ENCODE measurements at regions not wholly inside any gene's neighbourhood (a gene's known extent, or its start where the extent isn't known, plus 50 kb on each side); places are given as distances from the start of the nearest gene placed in this dataset.
"Not testable (repeated sequence)": the region's sequence is repeated elsewhere in the genome, so short reads cannot be mapped to it uniquely, and the experiment has no call there.

DNA sequence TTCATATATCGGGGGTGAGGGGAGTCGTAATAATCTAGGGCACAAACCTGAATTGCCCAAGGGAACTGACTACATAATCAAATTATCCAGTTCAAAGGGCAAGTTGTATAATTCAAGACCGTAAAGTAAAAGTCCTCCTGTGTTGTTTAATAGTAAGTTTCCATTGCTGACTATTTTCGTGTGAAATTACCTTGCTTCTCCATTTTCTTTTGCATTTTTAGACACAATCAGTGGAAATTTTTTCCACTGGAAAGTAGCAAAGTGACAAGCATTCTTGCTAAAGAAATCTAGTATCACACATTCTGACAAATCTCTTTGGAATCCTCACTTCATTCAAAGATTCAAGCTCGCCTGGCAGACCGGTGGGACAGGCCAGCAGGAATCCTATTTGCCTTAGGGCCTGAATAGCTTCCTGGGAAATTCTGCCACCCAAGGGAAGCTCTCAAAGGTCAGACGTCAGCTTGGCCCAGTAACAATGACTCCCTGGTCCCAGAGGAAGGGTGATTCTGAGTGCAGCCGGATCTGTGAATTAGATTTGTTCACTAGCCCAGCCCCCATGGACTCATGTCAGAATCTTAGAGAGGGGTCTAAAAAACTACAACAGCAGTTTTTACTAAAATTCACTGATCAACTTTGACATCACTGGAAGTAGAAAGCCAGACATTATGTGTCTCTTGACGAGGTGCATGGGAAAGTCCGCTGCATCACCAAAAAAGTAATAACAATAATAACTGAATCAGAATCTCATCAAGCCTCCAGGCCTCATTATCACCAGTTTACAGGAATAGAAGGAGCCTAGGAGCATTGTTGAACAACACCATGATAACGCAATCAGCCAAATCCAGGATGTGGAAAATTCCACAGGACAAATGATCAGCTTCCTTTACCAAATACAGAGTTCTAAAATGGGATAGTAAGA, 161.0 kb downstream of the SKIDA1 start:
- no peak for DNase-seq (ENCODE audit: low read depth)

DNA sequence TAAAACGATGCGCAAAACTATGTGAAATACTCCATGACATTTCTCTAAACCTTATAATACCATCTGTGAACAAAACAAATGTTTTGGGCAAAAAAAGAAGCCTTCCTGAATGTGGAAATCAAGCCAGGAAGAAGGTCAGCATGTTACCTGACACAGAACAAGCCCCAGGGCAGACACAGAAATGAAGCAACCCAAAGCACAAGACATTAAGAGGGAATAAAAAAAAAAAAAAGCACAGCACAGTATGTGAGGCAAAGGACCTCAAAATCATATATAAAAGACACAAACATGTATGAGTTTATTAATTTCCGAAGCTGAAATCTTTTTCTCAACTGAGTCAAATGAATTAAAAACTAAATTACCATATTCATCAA, 161.8 kb downstream of the SKIDA1 start:
- no peak for DNase-seq (ENCODE audit: low read depth)

DNA sequence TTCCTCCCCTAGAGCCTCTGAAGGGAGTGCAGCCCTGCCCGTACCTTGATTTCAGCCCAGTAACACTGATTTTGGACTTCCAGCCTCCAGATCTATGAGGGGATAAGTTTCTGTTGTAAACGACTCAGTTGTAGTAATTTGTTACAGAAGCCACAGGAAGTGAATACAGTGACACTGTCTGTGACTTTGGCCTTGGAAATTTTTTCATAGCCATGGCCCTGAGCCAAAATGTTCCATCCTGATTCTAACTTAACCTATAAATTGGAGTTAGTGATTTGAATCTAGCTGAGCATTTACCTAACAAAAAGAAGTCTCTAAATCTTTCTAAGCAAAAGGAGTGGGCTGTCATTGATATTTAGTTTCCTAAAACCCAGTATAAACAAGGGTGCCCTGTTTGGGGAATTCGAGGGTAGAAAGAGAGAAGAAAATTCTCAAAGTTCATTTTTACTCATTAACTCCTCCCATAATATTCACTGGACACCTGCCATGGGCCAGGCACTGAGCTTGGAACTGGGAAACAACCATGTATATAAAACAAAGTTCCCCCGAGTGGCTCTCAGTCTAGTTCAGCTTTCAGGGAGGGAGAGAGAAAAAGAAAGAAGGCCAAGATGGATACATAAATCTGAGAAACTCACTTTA, 162.3 kb downstream of the SKIDA1 start:
- no peak for DNase-seq (ENCODE audit: low read depth)

DNA sequence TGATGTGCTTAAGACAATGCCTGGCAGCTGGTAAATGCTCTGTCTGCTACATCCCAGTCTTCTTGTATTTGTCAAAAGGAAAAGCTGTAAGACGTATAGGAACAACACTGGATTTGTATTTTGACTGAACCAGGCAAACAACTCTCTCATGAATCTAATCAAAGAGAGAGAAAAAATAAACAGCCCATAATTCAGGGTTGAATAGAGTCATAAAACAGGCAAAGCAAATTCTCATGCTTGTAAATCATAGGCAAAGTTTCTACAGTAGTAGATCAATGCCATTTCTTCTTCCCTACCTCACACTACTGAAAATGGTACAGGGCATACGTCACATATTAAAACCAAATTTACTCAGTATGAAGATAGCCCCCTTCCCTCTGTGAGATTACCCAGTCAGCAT, 166.3 kb downstream of the SKIDA1 start:
- DNase-seq (ENCODE audit: low read depth) = no peak

DNA sequence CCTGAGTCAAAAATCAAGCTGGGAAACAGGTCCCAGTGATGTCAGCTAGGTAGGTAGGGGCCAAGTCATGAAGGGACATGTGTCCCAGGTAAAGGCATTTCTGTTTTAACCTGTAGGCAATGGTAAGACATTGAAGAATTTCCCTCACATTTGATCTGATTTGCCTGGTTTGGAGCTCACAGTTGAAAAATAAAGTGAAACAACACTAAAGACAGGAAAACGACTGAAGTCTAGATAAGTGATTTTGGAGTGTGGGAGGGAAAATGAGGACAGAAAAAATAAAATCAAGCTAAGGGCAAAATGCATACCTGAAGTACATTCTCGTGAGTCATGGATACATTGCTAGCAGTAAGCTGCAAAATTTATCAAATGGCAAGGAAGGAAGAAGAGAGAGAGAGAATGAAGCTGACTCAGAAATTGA, 169.9 kb downstream of the SKIDA1 start:
- no peak for DNase-seq (ENCODE audit: low read depth)

DNA sequence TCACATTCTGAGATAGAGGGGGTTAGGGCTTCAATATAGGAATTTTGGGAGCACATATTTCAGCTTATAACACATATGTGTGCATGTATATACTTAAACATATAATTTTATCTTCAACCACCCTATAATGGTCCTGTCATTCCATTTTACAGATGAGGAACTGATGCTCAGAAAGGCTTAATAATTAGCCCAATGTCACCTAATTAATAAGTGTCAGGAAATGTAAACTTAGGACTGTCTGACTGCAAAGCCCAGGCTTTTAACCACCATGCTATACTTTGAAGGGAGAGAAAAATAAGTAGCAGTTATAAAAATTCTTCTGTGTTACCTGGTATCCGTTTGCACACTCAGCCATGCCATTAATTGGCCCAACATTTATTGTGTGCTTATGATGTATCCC, 172.6 kb downstream of the SKIDA1 start:
- DNase-seq (ENCODE audit: low read depth) = no peak

DNA sequence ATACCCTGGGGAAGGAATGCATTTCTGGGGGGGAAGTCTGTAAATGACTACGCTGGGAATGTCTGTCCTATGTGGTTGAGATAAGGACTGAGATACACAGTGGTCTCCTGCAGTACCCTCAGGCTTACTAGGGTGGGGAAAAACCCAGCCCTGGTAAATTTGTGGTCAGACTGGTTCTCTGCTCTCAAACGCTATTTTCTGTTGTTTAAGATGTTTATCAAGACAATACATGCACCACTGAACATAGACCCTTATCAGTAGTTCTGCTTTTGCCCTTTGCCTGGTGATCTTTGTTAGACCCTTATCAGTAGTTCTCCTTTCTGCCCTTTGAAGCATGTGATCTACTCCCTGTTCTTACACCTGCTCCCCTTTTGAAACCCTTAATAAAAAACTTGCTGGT, 173.9 kb downstream of the SKIDA1 start:
- DNase-seq (ENCODE audit: low read depth) = not testable (repeated sequence)

DNA sequence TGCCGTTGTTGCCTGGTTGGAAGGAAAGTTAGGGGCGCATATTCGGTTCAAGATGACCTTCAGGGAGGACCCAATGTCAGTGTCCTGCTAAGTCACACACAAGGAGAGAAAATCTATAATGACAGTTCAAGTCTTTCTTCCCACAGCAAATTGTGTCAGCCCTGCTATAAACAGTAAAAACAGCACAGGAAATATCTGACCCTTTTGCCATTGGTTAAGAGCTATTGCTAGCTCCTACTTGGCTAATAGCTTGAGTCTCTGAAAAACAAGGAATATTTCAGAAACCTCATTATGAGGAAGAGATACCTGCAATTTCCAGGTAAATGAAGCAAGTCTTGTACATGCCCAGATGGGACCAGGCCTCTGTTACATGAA, 175.6 kb downstream of the SKIDA1 start:
- no peak for DNase-seq (ENCODE audit: low read depth)

DNA sequence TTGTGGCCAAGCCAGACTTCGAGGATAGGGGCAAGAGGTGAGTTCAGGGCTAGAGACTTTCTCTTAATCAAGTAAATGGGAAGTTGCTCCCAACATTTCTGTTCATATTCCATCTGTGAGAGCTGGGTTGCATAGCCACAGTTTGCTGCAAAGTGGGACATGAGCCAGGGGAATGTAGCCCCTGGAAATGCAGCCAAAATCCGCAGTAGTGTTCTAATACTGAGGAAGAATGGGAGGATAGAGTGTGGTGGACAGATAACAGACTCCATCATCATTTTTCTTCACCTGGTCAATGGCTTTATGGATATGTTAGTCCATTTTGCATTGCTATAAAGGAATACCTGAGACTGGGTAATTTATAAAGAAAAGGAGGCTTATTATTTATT, 177.7 kb downstream of the SKIDA1 start:
- no peak for DNase-seq (ENCODE audit: low read depth)

DNA sequence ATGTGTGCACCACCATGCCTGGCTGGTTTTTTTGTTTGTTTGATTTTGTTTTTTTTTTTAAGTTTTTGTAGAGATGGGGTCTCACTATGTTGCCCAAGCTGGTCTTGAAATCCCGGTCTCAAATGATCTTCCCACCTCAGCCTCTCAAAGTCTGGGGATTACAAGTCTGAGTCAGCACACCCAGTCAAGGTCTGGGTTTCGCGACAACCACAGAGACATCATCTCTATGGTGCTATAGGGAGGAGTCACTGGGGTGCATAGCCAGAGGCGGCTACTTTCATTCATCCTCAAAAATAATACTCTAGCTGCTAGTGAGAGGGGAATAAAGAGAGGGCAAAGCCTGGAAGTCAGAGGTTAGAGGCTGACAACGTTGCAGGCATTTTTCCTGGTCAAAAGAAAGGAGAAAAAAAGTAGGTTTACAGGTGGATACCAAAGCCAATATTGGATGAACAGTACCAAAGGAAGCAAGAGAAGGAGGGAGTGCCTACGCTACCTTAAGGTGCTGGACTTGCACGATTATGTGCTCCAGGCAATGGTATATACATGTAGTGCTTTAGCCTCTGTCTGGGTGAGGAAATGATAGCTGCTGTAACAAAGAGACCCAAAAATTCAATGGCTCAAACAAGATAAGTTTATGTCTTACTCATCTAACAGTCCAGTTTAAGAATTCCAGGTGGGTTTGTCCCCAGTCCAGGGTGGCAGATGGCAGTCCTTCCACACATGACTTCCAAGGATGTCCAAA, 178.3 kb downstream of the SKIDA1 start:
- DNase-seq (ENCODE audit: low read depth) = no peak

DNA sequence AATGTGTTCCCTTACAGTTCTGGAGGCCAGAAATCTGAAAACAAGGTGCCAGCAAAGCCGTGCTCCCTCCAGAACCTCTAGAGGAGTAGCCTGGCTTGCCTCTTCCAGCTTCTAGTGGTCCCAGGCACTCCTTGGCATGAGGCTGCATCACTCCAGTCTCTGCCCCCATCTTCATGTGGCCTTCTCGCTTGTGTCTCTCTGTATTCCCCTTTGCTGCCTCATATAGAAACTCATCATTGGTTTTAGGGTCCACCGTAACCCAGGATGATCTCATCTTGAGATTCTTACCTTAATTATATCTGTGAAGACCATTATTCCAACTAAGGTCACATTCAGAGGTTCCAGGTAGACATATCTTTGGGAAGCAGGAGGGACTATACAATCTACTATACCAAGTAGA, 182.4 kb downstream of the SKIDA1 start:
- no peak for DNase-seq (ENCODE audit: low read depth)

DNA sequence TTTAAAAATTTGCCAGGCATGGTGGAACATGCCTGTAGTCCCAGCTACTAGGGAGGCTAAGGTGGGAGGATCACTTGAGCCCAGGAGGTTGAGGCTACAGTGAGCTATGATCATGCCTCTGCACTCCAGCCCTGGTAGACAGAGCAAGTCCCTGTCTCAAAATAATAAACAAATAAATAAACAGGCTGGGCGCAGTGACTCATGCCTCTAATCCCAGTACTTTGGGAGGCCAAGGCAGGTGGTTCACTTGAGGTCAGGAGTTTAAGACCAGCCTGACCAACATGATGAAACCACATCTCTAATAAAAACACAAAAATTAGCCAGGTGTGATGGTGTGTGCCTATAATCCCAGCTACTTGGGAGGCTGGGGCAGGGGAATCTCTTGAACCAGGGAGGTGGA, 183.0 kb downstream of the SKIDA1 start:
- DNase-seq (ENCODE audit: low read depth) = not testable (repeated sequence)

DNA sequence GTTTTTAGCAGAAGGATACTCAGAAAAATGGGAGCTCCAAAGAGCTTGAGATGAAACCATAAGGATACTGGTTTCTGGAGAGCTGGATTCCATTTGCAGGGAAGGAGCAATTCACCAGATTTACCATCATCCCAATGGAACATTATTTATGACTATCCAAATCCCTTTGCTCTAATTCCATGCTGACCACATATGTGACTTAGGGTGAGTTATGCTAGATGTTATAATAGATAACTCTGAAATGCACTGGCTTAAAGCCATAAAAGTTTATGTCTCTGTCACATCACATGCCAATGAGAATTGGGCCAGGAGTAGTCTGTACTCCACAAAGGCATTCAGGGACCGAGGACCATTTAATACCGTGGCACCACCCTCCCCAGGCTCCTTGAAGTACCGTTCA, 185.2 kb downstream of the SKIDA1 start:
- DNase-seq (ENCODE audit: low read depth) = no peak

DNA sequence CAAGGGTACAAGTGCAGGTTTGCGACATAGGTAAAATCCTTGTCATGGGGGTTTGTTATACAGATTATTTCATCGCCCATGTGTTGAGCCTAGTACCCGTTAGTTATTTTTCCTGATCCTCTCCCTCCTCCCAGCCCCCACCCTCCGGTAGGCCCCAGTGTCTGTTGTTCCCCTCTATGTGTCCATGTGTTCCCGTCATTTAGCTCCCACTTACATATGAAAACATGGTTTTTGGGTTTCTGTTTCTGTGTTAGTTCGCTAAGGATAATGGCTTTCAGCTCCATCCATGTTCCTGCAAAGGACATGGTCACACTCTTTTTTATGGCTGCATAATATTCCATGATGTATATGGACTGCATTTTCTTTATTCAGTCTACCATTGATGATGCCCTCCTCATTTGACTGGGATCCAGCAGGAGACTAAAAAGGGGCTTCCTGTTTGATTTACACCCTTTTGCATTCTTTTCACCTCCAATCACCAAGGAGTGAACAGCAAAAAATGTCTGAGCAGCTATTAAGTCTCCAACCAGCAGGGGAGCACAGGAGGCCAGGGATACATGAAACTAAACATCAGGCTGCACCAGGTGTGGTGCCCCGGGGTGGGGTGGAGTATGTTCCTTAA, 188.2 kb downstream of the SKIDA1 start:
- DNase-seq (ENCODE audit: low read depth) = no peak

DNA sequence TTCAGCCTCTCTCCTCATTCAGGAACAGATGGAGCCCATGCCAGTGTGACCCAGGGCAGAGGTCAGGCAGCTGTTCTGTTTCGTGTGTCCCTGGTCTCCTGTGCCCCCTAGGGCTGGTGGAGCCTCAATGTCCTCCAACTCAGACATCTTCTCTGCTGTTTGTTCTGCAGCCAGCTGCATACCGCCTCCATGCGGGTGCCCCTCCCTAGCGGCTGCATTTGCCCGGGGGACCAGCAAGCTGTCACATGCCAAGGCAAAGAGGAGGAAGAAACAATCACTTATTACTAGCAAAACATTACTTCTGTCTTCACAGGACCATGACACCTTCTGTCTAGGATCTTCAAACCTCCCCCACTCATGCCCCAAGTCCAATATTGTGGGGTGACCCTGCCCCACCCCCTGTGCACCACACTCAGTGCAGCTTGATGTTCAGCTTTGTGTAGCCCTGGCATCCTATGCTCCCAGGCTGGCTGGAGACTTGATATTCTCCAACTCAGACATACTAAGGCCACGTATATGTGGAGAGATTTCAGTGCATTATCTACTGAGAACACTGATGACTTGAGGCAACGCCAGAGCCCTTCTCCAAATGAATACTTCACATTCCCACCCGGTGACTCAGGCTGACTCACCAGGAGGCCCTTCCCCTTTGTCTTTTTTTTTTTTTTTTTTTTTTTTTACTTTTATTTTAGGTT, 188.9 kb downstream of the SKIDA1 start:
- no peak for DNase-seq (ENCODE audit: low read depth)

DNA sequence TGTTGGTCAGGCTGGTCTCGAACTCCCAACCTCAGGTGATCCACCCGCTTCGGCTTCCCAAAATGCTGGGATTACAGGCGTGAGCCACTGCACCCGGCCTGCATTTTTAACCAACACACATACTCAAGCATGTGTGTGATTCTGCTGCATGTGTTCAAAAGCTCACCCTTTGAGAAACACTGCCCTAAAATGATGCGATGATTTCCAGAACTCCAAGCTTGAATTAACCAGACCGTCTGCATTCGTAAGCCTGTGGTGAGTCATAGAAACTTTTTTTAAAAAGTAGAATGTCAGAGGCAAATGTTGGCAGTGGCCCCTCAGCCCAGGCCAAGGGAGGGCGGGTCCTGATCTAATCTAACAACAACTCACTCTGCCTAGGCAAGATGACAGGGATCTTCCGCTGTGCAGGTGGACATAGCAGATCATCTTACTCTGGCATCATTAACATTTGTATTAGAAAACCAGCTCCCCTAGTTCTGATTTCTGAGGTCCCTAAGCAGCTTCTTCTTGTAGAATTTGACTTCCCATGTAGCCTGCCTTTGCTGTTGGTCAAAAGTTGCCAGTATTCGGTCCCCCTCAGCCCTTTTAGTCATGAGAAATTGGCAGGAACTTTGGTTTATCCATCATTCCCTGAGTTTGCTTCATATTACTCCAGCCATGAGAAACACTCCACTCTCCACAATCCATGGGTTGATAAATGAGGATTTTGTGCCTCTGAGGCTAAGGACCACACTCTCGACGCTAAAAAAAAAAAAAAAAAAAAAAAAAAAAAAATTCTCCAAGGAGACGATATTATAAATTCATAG, 190.4 kb downstream of the SKIDA1 start:
- DNase-seq (ENCODE audit: low read depth) = no peak

DNA sequence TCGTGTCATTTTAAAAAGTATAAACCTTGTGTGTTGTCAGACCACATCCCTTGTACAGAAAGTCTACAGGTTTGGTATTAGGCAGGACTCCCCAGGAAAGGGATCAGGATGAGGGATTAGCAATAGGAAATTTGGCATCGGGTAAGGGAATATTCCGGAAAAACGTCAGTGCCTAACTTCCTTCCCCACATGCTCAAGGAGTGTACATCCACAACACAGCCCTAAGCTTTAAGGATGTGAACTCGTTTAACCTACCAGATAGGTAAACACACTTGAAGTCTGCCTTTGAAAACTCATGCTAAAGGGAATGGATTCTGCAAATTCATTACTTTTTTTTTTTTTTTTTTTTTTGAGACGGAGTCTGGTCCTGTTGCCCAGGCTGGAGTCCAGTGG, 194.9 kb downstream of the SKIDA1 start:
- no peak for DNase-seq (ENCODE audit: low read depth)

DNA sequence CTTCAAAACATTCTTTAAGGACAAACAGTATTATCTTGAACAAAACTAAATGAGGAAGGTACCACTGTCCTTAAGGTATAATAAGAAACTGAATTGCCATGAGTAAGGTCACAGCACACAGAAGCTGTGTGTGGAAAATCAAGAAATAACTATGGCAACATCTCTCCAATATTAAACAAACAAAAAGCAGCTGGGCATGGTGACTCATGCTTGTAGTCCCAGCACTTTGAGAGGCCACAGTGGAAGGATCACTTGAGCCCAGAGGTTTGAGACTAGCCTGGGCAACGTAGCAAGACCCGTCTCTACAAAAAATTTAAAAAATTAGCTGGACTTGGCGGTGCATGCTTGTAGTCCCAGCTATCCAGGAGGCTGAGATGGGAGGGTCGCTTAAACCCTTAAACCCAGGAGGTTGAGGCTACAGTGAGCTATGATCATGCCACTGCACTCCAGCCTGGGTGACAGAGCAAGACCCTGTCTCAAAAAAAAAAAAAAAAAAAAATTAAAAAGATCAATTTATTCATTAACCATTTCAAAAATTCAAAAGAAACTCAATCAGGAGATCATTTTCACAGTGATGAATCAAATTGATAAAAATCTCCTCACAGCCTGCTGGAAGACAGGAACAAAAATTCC, 195.4 kb downstream of the SKIDA1 start:
- DNase-seq (ENCODE audit: low read depth) = no peak

DNA sequence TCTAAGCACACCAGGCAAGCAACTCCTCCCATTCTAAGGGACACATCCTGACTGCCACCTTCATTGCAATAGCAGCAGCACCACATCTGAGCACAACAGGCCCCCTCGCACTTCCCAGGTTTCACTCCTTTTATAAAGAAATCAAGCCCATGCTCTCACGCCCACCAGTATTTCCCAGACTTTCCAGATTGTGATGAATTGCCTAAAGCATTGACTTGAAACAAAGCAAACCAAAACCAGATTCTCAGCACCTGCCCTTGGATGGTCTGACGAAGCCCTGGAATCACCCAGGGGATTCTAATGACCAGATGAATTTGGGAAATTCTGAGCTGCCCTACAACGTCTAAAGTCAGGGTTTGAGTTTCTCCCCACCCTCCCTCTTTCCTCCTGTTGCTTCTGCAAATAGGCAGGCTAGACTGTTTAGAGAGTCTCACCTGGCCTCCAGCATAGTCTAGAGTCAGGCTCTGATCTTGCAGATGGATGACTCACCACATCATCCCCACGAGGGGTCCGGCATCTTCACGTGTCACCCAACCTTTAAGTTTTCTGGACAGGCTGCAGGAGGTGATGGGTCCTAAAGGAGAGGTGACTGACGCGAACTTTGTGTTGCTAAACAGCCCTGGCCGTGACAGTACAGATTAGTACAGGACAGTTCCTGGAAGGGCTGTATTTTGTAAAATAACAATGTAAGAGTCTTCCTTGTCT, 198.0 kb downstream of the SKIDA1 start:
- no peak for DNase-seq (ENCODE audit: low read depth)

Measured in stimulated activated CD8-positive, alpha-beta memory T cell treated with anti-CD3 and anti-CD28 coated beads, Interleukin-15, amount 100 ng/mL, for 24 hours (primary cell).